Sigmoid colon (tissue), 6 donors: ENCODE measurements at regions not wholly inside any gene's neighbourhood (a gene's known extent, or its start where the extent isn't known, plus 50 kb on each side); places are given as distances from the start of the nearest gene placed in this dataset.

ENCODE experiments used
- DNase-seq: peaks from one replicate; pipeline ENCODE4 v3.0.0-alpha.2; 2019
- H3K27ac ChIP-seq, 4 donors: fragments of 200-600 bp; sonication (generic); one replicate each; pipeline ENCODE4 v1.5.1; 2016 to 2019; ENCODE audit warnings: mild to moderate bottlenecking in 1 of 4
- H3K27me3 ChIP-seq, 3 donors: fragments of 200-600 bp; sonication (generic); one replicate each; pipeline ENCODE4 v1.5.1; 2019; ENCODE audit warnings: mild to moderate bottlenecking in 1 of 3
- H3K36me3 ChIP-seq, 4 donors: fragments of 200-600 bp; sonication (generic); one replicate each; pipeline ENCODE4 v1.5.1; 2016 to 2019
- H3K4me1 ChIP-seq, 4 donors: fragments of 200-600 bp; sonication (generic); one replicate each; pipeline ENCODE4 v1.5.1; 2017 to 2019
- H3K4me3 ChIP-seq, 4 donors: fragments of 200-600 bp; sonication (generic); one replicate each; pipeline ENCODE4 v1.5.1; 2017 to 2019; ENCODE audit warnings: mild to moderate bottlenecking in 2 of 4, moderate library complexity in 1 of 4
- H3K9me3 ChIP-seq, 4 donors: fragments of 200-600 bp in 3 of 4; sonication (generic) in 3 of 4; one replicate each; pipeline versions ENCODE4 v1.5.1 to v1.6.1; 2013 to 2019
- EP300 ChIP-seq, 4 donors: sonication (generic); formaldehyde crosslinking; IDR thresholded peaks; one replicate each; pipeline ENCODE4 v1.6.1; 2017; ENCODE audit warnings: antibody characterized with exemption in 4 of 4
- POLR2A ChIP-seq, 2 donors: fragments of 450-650 bp; IDR thresholded peaks; one replicate each; pipeline ENCODE4 v1.6.1; 2016; ENCODE audit warnings: antibody characterized with exemption in 2 of 2, mild to moderate bottlenecking in 2 of 2, moderate library complexity in 2 of 2
- POLR2AphosphoS5 ChIP-seq, 4 donors: sonication (generic); formaldehyde crosslinking; IDR thresholded peaks; one replicate each; pipeline ENCODE4 v1.6.1; 2017; ENCODE audit warnings: antibody characterized with exemption in 4 of 4
- WGBS, 2 donors: extraction: QIAGEN DNeasy Blood & Tissue Kit; methylation state at CpG; one replicate each; pipeline ENCODE4 v1.1.7; 2013; 5-methylcytosine and 5-hydroxymethylcytosine counted together
- intact Hi-C: fragments of 100-400 bp; cut with DNase I; formaldehyde crosslinking; loops from one replicate; pipeline ENCODE4 v1.15.1; 2023
- TF ChIP-seq, protein P1 (sequence below), 4 experiments: fragments of 450-650 bp in 3 of 4; fragments of 200-600 bp in 1 of 4; IDR thresholded peaks; one replicate each; pipeline ENCODE4 v1.5.1; 2016 to 2019; ENCODE audit warnings: antibody characterized with exemption in 4 of 4, mild to moderate bottlenecking in 3 of 4, moderate library complexity in 2 of 4
- donor health status: healthy with polysubstance abuse.
- donor health status: healthy.

GRCh38 chr5:4785971-4786370 is 354.2 kb upstream of the ADAMTS16 start:
- Histone ChIP-seq H3K36me3 (no peaks in the 10 kb centered on the region), H3K4me1 (no peaks in the 10 kb centered on the region), H3K27ac (no peak overlapping the region), H3K4me3 (no peak overlapping the region), H3K9me3 (peaks cover 0 to 7% (median 0%) of the 10 kb centered on the region in 4 donors), H3K27me3 (no peaks in the 10 kb centered on the region)
- intact Hi-C loops = no loop called here
- DNase-seq = no peak
- TF ChIP-seq, protein P1, sequence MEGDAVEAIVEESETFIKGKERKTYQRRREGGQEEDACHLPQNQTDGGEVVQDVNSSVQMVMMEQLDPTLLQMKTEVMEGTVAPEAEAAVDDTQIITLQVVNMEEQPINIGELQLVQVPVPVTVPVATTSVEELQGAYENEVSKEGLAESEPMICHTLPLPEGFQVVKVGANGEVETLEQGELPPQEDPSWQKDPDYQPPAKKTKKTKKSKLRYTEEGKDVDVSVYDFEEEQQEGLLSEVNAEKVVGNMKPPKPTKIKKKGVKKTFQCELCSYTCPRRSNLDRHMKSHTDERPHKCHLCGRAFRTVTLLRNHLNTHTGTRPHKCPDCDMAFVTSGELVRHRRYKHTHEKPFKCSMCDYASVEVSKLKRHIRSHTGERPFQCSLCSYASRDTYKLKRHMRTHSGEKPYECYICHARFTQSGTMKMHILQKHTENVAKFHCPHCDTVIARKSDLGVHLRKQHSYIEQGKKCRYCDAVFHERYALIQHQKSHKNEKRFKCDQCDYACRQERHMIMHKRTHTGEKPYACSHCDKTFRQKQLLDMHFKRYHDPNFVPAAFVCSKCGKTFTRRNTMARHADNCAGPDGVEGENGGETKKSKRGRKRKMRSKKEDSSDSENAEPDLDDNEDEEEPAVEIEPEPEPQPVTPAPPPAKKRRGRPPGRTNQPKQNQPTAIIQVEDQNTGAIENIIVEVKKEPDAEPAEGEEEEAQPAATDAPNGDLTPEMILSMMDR (IDR thresholded peaks at IDR 0.05) = no peak
- no peak for TF ChIP-seq EP300 (IDR thresholded peaks at IDR 0.05)
- TF ChIP-seq POLR2A (IDR thresholded peaks at IDR 0.05) = no peak
- TF ChIP-seq POLR2AphosphoS5 (IDR thresholded peaks at IDR 0.05) = no peak
- WGBS, 2 donors = 62 to 75% methylated on average over 1 of the region's 1 CpG

DNA sequence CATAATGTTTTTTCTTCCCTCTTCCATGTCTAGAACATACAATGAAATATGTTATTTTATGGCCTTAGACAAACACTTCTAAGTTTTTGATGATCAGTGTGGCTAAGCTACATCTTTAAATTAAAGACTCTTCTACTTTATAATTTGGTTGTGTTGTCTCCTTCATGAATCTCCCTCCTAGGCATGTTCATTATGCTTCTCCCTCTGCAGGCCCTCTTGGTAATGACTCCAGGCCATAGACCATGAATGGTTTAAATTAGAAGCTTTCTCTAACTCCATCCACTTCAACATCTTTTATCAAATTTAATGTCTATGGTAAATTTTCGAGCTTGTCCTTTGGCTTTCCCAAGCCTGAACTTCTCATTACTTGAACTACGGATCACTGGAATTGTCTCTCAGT is 342.7 kb upstream of the ADAMTS16 start:
- intact Hi-C loops = no loop called here
- no peak overlapping the region for H3K4me3 ChIP-seq
- no peak for DNase-seq
- peaks cover 0 to 10% (median 0%) of the 10 kb centered on the region in 4 donors for H3K4me1 ChIP-seq
- no peaks in the 10 kb centered on the region for H3K9me3 ChIP-seq
- 71 to 83% methylated on average over 2 of the region's 2 CpGs for WGBS, 2 donors
- H3K36me3 ChIP-seq = no peaks in the 10 kb centered on the region
- H3K27ac ChIP-seq = no peak overlapping the region
- no peaks in the 10 kb centered on the region for H3K27me3 ChIP-seq
- TF ChIP-seq EP300 (IDR thresholded peaks at IDR 0.05) (no peak), POLR2AphosphoS5 (IDR thresholded peaks at IDR 0.05) (no peak)

- Histone ChIP-seq H3K4me3 (no peak overlapping the region), H3K9me3 (no peaks in the 10 kb centered on the region), H3K4me1 (peaks cover 0 to 11% (median 0%) of the 10 kb centered on the region in 4 donors), H3K27me3 (no peaks in the 10 kb centered on the region), H3K27ac (no peak overlapping the region), H3K36me3 (no peaks in the 10 kb centered on the region)
- WGBS, 2 donors = 50 to 64% methylated on average over 3 of the region's 3 CpGs
- intact Hi-C loops = no loop called here
- no peak for TF ChIP-seq EP300 (IDR thresholded peaks at IDR 0.05)
- TF ChIP-seq, protein P1 (IDR thresholded peaks at IDR 0.05) = no peak
- no peak for TF ChIP-seq POLR2A (IDR thresholded peaks at IDR 0.05)
- TF ChIP-seq POLR2AphosphoS5 (IDR thresholded peaks at IDR 0.05) = no peak
- DNase-seq = no peak
Observed at GRCh38 chr5:4802044-4802443, 338.1 kb upstream of the ADAMTS16 start.

- DNase-seq = no peak
- no peak for TF ChIP-seq POLR2AphosphoS5 (IDR thresholded peaks at IDR 0.05)
- TF ChIP-seq, protein P1 (IDR thresholded peaks at IDR 0.05) = no peak
- TF ChIP-seq POLR2A (IDR thresholded peaks at IDR 0.05) = no peak
- Histone ChIP-seq H3K27ac (no peak overlapping the region), H3K9me3 (no peaks in the 10 kb centered on the region), H3K36me3 (no peaks in the 10 kb centered on the region), H3K4me3 (no peak overlapping the region), H3K4me1 (peaks cover 0 to 11% (median 0%) of the 10 kb centered on the region in 4 donors), H3K27me3 (no peaks in the 10 kb centered on the region)
- intact Hi-C loops = no loop called here
- WGBS, 2 donors = 79 to 82% methylated on average over 12 of the region's 12 CpGs
Observed at GRCh38 chr5:4804691-4805360, 335.3 kb upstream of the ADAMTS16 start.

- Histone ChIP-seq H3K27ac (no peak overlapping the region), H3K27me3 (no peaks in the 10 kb centered on the region), H3K4me3 (no peak overlapping the region), H3K4me1 (no peaks in the 10 kb centered on the region), H3K9me3 (no peaks in the 10 kb centered on the region), H3K36me3 (no peaks in the 10 kb centered on the region)
- TF ChIP-seq, protein P1 (IDR thresholded peaks at IDR 0.05) = no peak
- no peak for TF ChIP-seq EP300 (IDR thresholded peaks at IDR 0.05)
- no peak for TF ChIP-seq POLR2AphosphoS5 (IDR thresholded peaks at IDR 0.05)
- TF ChIP-seq POLR2A (IDR thresholded peaks at IDR 0.05) = no peak
- intact Hi-C loops = no loop called here
- 82 to 85% methylated on average over 3 of the region's 3 CpGs for WGBS, 2 donors
- no peak for DNase-seq
Observed at GRCh38 chr5:4815002-4815401, 325.1 kb upstream of the ADAMTS16 start.
